H9 (cell line): ENCODE measurements at regions not wholly inside any gene's neighbourhood (a gene's known extent, or its start where the extent isn't known, plus 50 kb on each side); places are given as distances from the start of the nearest gene placed in this dataset.

Source experiments
- DNase-seq: peaks from one replicate; pipeline ENCODE4 v3.0.0-alpha.2; 2017
- H2AFZ ChIP-seq: one replicate; pipeline ENCODE4 v1.6.1; 2013; ENCODE audit warnings: mild to moderate bottlenecking, low read length, control low read depth, moderate library complexity
- H2AK5ac ChIP-seq: 2 replicates; pipeline ENCODE4 v1.6.1; 2013; ENCODE audit warnings: low read length, control low read depth, mixed read lengths; ENCODE audit not compliant: insufficient read length
- H2BK120ac ChIP-seq: one replicate; pipeline ENCODE4 v1.6.1; 2013; ENCODE audit warnings: low read depth, mild to moderate bottlenecking, low read length, control low read depth, inconsistent platforms; ENCODE audit not compliant: poor library complexity, severe bottlenecking
- H2BK12ac ChIP-seq: 2 replicates; pipeline ENCODE4 v1.6.1; 2013; ENCODE audit warnings: low read length, control low read depth, mixed read lengths, low read depth; ENCODE audit not compliant: insufficient read length
- H2BK15ac ChIP-seq: 2 replicates; pipeline ENCODE4 v1.6.1; 2013; ENCODE audit warnings: low read depth, low read length, control low read depth
- H2BK20ac ChIP-seq: one replicate; pipeline ENCODE4 v1.6.1; 2013; ENCODE audit warnings: low read depth, mild to moderate bottlenecking, low read length, control low read depth, inconsistent platforms; ENCODE audit not compliant: poor library complexity, severe bottlenecking
- H2BK5ac ChIP-seq: 2 replicates; pipeline ENCODE4 v1.6.1; 2013; ENCODE audit warnings: low read length, control low read depth, mixed read lengths; ENCODE audit not compliant: insufficient read length
- H3K14ac ChIP-seq: 2 replicates; pipeline ENCODE4 v1.6.1; 2013; ENCODE audit warnings: low read length, control low read depth; ENCODE audit not compliant: insufficient read depth
- H3K18ac ChIP-seq: 2 replicates; pipeline ENCODE4 v1.6.1; 2013; ENCODE audit warnings: low read depth, mild to moderate bottlenecking, mixed read lengths, low read length, control low read depth; ENCODE audit not compliant: insufficient read length
- H3K23ac ChIP-seq: 2 replicates; pipeline ENCODE4 v1.6.1; 2013; ENCODE audit warnings: low read length, control low read depth, mixed read lengths, low read depth; ENCODE audit not compliant: insufficient read length
- H3K23me2 ChIP-seq: 2 replicates; pipeline ENCODE4 v1.6.1; 2013; ENCODE audit warnings: low read depth, mild to moderate bottlenecking, mixed read lengths, low read length, control low read depth; ENCODE audit not compliant: insufficient read length, poor library complexity, severe bottlenecking
- H3K27ac ChIP-seq: 2 replicates; pipeline ENCODE4 v1.5.1; 2013; ENCODE audit warnings: low read length, control low read depth, mixed read lengths, low read depth; ENCODE audit not compliant: insufficient read length
- H3K27me3 ChIP-seq: 2 replicates; pipeline ENCODE4 v1.6.1; 2013; ENCODE audit warnings: low read length, control low read depth, inconsistent platforms; ENCODE audit not compliant: insufficient read depth
- H3K4ac ChIP-seq: 2 replicates; pipeline ENCODE4 v1.6.1; 2013; ENCODE audit warnings: low read depth, mild to moderate bottlenecking, control low read depth, inconsistent platforms, low read length, moderate library complexity
- H3K4me1 ChIP-seq: 2 replicates; pipeline ENCODE4 v1.6.1; 2013; ENCODE audit warnings: low read length, control low read depth, inconsistent platforms; ENCODE audit not compliant: insufficient read depth
- H3K4me2 ChIP-seq: 2 replicates; pipeline ENCODE4 v1.6.1; 2013; ENCODE audit warnings: low read length, control low read depth, mixed read lengths; ENCODE audit not compliant: insufficient read length, insufficient read depth
- H3K56ac ChIP-seq: 2 replicates; pipeline ENCODE4 v1.6.1; 2013; ENCODE audit warnings: low read depth, mild to moderate bottlenecking, mixed read lengths, low read length, control low read depth; ENCODE audit not compliant: insufficient read length
- H3K79me1 ChIP-seq: 2 replicates; pipeline ENCODE4 v1.6.1; 2013; ENCODE audit warnings: low read depth, mild to moderate bottlenecking, moderate library complexity, low read length, control low read depth, inconsistent platforms; ENCODE audit not compliant: insufficient read depth, poor library complexity, severe bottlenecking
- H3K79me2 ChIP-seq: 2 replicates; pipeline ENCODE4 v1.6.1; 2013; ENCODE audit warnings: low read length, control low read depth, inconsistent platforms; ENCODE audit not compliant: insufficient read depth
- H3K9ac ChIP-seq: 2 replicates; pipeline ENCODE4 v1.6.1; 2013; ENCODE audit warnings: low read length, control low read depth, mixed read lengths; ENCODE audit not compliant: insufficient read length; ENCODE audit errors: extremely low read depth
- H3K9me3 ChIP-seq: one replicate; pipeline ENCODE4 v1.6.1; 2013; ENCODE audit warnings: low read depth, low read length, inconsistent platforms; ENCODE audit not compliant: control insufficient read depth
- H3T11ph ChIP-seq: one replicate; pipeline ENCODE4 v1.6.1; 2013; ENCODE audit warnings: mild to moderate bottlenecking, low read length, control low read depth, inconsistent platforms
- H4K20me1 ChIP-seq: one replicate; pipeline ENCODE4 v1.6.1; 2013; ENCODE audit not compliant: control insufficient read depth, insufficient read length, insufficient read depth
- H4K5ac ChIP-seq: 2 replicates; pipeline ENCODE4 v1.6.1; 2013; ENCODE audit warnings: low read depth, mild to moderate bottlenecking, mixed read lengths, low read length, control low read depth; ENCODE audit not compliant: insufficient read length
- H4K8ac ChIP-seq: replicated peaks from 2 replicates; pipeline ENCODE4 v1.6.1; 2013; ENCODE audit warnings: low read length, control low read depth, mixed read lengths, low read depth; ENCODE audit not compliant: insufficient read length
- H4K91ac ChIP-seq: 2 replicates; pipeline ENCODE4 v1.6.1; 2013; ENCODE audit warnings: low read depth, mild to moderate bottlenecking, moderate library complexity, mixed read lengths, low read length, control low read depth; ENCODE audit not compliant: insufficient read length
- H3K27ac Mint-ChIP-seq, 3 experiments: 2 replicates in 2 of 3; 3 replicates in 1 of 3; pipeline ENCODE4 v1.8.0; 2020 to 2021; ENCODE audit warnings: mixed read lengths in 3 of 3, mild to moderate bottlenecking in 1 of 3, moderate library complexity in 1 of 3
- H3K27me3 Mint-ChIP-seq: 2 replicates; pipeline ENCODE4 v1.8.0; 2021; ENCODE audit warnings: low read depth, mild to moderate bottlenecking, moderate library complexity, mixed read lengths
- H3K36me3 Mint-ChIP-seq, 3 experiments: 2 replicates in 2 of 3; 3 replicates in 1 of 3; pipeline ENCODE4 v1.8.0; 2020 to 2021; ENCODE audit warnings: low read depth in 3 of 3, mixed read lengths in 3 of 3; ENCODE audit not compliant: insufficient read depth in 1 of 3
- H3K4me1 Mint-ChIP-seq, 2 experiments: 2 replicates each; pipeline ENCODE4 v1.8.0; 2020; ENCODE audit warnings: mixed read lengths in 2 of 2
- H3K4me3 Mint-ChIP-seq, 2 experiments: 2 replicates in 1 of 2; 3 replicates in 1 of 2; pipeline ENCODE4 v1.8.0; 2020 to 2021; ENCODE audit warnings: mild to moderate bottlenecking in 2 of 2, mixed read lengths in 2 of 2, moderate library complexity in 1 of 2
- H3K9me3 Mint-ChIP-seq, 2 experiments: 2 replicates in 1 of 2; 3 replicates in 1 of 2; pipeline ENCODE4 v1.8.0; 2020; ENCODE audit warnings: mild to moderate bottlenecking in 2 of 2, mixed read lengths in 2 of 2, moderate library complexity in 1 of 2
- CTCF ChIP-seq: fragments of 200-600 bp; sonication (generic); conservative IDR thresholded peaks from 3 replicates; pipeline ENCODE4 v1.8.0; 2021; ENCODE audit warnings: antibody characterized with exemption, mild to moderate bottlenecking
- WGBS: extraction: QIAGEN DNeasy Blood & Tissue Kit; methylation state at CpG from one replicate; pipeline ENCODE4 v1.1.7; 2013; ENCODE audit warnings: missing lambda C conversion rate, low lambda C conversion rate, mixed read lengths; ENCODE audit not compliant: insufficient read length; ENCODE audit errors: extremely low coverage; 5-methylcytosine and 5-hydroxymethylcytosine counted together

- no peaks in the 10 kb centered on the region for H4K20me1 ChIP-seq
- H3K79me2 ChIP-seq: no peaks in the 10 kb centered on the region
- H2BK20ac ChIP-seq: no peak overlapping the region
- no peaks in the 10 kb centered on the region for H3K27me3 ChIP-seq
- no peak overlapping the region for H3T11ph ChIP-seq
- no peak overlapping the region for H3K56ac ChIP-seq
- no peak overlapping the region for H3K27ac ChIP-seq
- no peaks in the 10 kb centered on the region for H3K9me3 ChIP-seq
- no peak overlapping the region for H2BK120ac ChIP-seq
- no peak overlapping the region for H2BK5ac ChIP-seq
- H3K23me2 ChIP-seq: no peaks in the 10 kb centered on the region
- no peak overlapping the region for H2AFZ ChIP-seq
- DNase-seq: no peak
- H3K79me1 ChIP-seq: no peaks in the 10 kb centered on the region
- Mint-ChIP-seq H3K4me3 (no peak overlapping the region), H3K27me3 (peaks cover 33% of the 10 kb centered on the region), H3K4me1 (no peaks in the 10 kb centered on the region; a peak in 1 of 4 replicates), H3K36me3 (peaks cover 0 to 3% (median 0%) of the 10 kb centered on the region in 3 experiments; a peak in 1 of 7 replicates), H3K27ac (no peak overlapping the region), H3K9me3 (peaks cover 0 to 11% of the 10 kb centered on the region in 2 experiments; a peak in 3 of 5 replicates)
- no peak overlapping the region for H3K9ac ChIP-seq
- no peak overlapping the region for H2AK5ac ChIP-seq
- no peak overlapping the region for H3K18ac ChIP-seq
- H3K4me1 ChIP-seq: no peaks in the 10 kb centered on the region
- WGBS: no CpG with 5 or more reads among the region's 2 CpGs
- H3K4me2 ChIP-seq: no peak overlapping the region
- H3K23ac ChIP-seq: no peak overlapping the region
- H4K91ac ChIP-seq: no peak overlapping the region
- no peak for TF ChIP-seq CTCF
- no peak overlapping the region for H3K4ac ChIP-seq
- H3K14ac ChIP-seq: no peak overlapping the region
- no peak overlapping the region for H4K8ac ChIP-seq
- H2BK12ac ChIP-seq: no peak overlapping the region
- no peak overlapping the region for H2BK15ac ChIP-seq
- no peak overlapping the region for H4K5ac ChIP-seq
Measured at GRCh38 chr6:137378090-137378369, 116.2 kb downstream of the OLIG3 start.
